ENCODE measurements at regions not wholly inside any gene's neighbourhood (a gene's known extent, or its start where the extent isn't known, plus 50 kb on each side); places are given as distances from the start of the nearest gene placed in this dataset.

GRCh38 chr15:87764461-87765240, 491.9 kb downstream of the NTRK3 start:
- TF ChIP-seq, protein P1, sequence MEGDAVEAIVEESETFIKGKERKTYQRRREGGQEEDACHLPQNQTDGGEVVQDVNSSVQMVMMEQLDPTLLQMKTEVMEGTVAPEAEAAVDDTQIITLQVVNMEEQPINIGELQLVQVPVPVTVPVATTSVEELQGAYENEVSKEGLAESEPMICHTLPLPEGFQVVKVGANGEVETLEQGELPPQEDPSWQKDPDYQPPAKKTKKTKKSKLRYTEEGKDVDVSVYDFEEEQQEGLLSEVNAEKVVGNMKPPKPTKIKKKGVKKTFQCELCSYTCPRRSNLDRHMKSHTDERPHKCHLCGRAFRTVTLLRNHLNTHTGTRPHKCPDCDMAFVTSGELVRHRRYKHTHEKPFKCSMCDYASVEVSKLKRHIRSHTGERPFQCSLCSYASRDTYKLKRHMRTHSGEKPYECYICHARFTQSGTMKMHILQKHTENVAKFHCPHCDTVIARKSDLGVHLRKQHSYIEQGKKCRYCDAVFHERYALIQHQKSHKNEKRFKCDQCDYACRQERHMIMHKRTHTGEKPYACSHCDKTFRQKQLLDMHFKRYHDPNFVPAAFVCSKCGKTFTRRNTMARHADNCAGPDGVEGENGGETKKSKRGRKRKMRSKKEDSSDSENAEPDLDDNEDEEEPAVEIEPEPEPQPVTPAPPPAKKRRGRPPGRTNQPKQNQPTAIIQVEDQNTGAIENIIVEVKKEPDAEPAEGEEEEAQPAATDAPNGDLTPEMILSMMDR (IDR thresholded peaks at IDR 0.05) = no peak
- no peak for TF ChIP-seq ZFX (IDR thresholded peaks at IDR 0.05; ENCODE audit: borderline replicate concordance)

All from 22Rv1 (cell line).